ENCODE measurements at regions not wholly inside any gene's neighbourhood (a gene's known extent, or its start where the extent isn't known, plus 50 kb on each side); places are given as distances from the start of the nearest gene placed in this dataset.
"Not testable (repeated sequence)": the region's sequence is repeated elsewhere in the genome, so short reads cannot be mapped to it uniquely, and the experiment has no call there.

DNA sequence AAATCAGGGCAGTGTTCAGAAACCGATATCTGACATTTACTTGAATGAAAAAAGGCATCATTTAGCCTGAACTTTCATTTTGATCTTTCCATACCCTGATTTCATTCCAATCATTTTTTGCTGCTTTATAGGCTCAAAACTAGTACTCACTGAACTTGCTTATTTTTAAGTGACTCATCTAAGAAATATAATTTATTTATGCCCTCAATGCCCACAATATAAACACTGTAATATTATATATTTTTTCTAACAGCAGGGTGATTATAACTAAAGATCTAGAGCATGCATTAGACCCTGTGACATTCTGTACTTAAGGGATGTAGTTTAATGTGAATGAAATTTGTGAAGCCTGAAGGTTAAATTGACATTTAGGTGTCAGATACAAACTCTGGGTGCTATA lies 446.1 kb upstream of the CDH10 start:
- DNase-seq (ENCODE audit: low spot score) = no peak
- intact Hi-C loops (cut with DNase I) = no loop called here

DNA sequence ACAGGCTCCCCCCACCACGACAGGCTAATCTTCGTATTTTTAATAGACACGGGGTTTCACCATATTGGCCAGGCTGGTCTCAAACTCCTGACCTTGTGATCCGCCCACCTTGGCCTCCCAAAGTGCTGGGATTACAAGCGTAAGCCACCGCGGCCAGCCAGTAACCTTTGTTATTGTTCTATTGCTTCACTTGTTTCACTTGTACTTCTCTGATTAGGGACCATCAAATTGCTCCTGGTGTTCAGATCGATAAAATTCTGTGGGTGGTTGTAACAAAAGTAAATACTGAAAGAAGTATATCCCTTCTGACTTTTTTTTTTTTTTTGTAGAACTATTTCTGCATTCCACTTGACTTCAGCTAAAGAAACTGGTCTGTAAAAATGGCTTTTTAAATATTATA lies 445.5 kb upstream of the CDH10 start:
- intact Hi-C loops (cut with DNase I) = no loop called here
- DNase-seq (ENCODE audit: low spot score) = no peak

GRCh38 chr5:25088689-25089088 lies 443.9 kb upstream of the CDH10 start:
- DNase-seq (ENCODE audit: low spot score); intact Hi-C loops (cut with DNase I): not testable (repeated sequence)

GRCh38 chr5:25083261-25083660 lies 438.5 kb upstream of the CDH10 start:
- intact Hi-C loops (cut with DNase I); DNase-seq (ENCODE audit: low spot score): not testable (repeated sequence)

- DNase-seq (ENCODE audit: low spot score) = no peak
- intact Hi-C loops (cut with DNase I) = no loop called here
Observed at GRCh38 chr5:25066239-25066638, 421.5 kb upstream of the CDH10 start.

- no peak for DNase-seq (ENCODE audit: low spot score)
- intact Hi-C loops (cut with DNase I) = no loop called here
Observed at GRCh38 chr5:25064306-25064705, 419.5 kb upstream of the CDH10 start.

- intact Hi-C loops (cut with DNase I) = no loop called here
- DNase-seq (ENCODE audit: low spot score) = no peak
Observed at GRCh38 chr5:25060575-25060974, 415.8 kb upstream of the CDH10 start.

- intact Hi-C loops (cut with DNase I) = no loop called here
- DNase-seq (ENCODE audit: low spot score) = no peak
Observed at GRCh38 chr5:25056836-25057235, 412.1 kb upstream of the CDH10 start.

GRCh38 chr5:25033658-25034057 lies 388.9 kb upstream of the CDH10 start:
- no peak for DNase-seq (ENCODE audit: low spot score)
- intact Hi-C loops (cut with DNase I) = no loop called here

DNA sequence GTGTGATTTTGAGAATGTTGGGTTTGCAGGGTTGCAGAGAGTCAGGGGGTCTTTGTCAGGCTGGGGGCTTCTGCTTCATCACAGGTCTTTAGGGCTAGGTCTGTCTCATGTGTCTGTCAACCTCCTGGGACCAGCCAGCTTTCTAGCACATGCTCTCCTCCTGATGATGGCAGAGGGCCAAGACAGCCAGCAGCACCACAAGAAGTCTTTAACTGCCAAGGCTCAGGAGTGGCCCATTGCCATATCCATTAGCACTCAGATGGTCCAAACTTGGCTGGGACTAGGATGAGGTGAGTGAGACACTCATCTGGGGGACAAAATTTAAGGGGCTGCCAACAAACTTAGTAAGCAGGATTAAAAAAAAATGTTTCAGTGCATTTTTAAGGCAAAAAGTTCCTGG lies 384.2 kb upstream of the CDH10 start:
- no peak for DNase-seq (ENCODE audit: low spot score)
- intact Hi-C loops (cut with DNase I) = no loop called here

- DNase-seq (ENCODE audit: low spot score) = no peak
- intact Hi-C loops (cut with DNase I) = no loop called here
Observed at GRCh38 chr5:25027526-25027925, 382.7 kb upstream of the CDH10 start.

DNA sequence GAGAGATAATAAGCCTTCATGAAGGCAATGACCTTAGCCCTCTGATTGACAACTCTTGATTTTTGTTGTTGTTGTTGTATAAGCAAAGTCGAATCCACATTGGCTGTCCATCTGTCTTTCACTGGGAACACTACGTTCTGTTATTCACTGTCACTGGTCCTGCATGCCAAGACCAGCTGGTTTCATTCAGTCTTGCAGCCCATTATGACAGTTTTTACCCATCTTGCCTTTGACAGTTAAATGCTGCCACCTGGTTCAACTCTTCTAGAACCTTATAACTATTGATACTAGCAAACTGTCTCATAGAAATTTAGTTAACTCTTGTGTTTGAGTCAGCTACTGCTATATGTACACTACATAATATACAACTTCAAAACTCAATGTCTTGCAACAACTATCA lies 382.3 kb upstream of the CDH10 start:
- DNase-seq (ENCODE audit: low spot score) = no peak
- intact Hi-C loops (cut with DNase I) = no loop called here

- DNase-seq (ENCODE audit: low spot score) = no peak
- intact Hi-C loops (cut with DNase I) = no loop called here
Observed at GRCh38 chr5:25025831-25026230, 381.1 kb upstream of the CDH10 start.

- DNase-seq (ENCODE audit: low spot score) = no peak
- intact Hi-C loops (cut with DNase I) = no loop called here
Observed at GRCh38 chr5:25020454-25020853, 375.7 kb upstream of the CDH10 start.

GRCh38 chr5:25009063-25009462 lies 364.3 kb upstream of the CDH10 start:
- DNase-seq (ENCODE audit: low spot score) = no peak
- intact Hi-C loops (cut with DNase I) = no loop called here

GRCh38 chr5:25006734-25007133 lies 362.0 kb upstream of the CDH10 start:
- intact Hi-C loops (cut with DNase I) = no loop called here

DNA sequence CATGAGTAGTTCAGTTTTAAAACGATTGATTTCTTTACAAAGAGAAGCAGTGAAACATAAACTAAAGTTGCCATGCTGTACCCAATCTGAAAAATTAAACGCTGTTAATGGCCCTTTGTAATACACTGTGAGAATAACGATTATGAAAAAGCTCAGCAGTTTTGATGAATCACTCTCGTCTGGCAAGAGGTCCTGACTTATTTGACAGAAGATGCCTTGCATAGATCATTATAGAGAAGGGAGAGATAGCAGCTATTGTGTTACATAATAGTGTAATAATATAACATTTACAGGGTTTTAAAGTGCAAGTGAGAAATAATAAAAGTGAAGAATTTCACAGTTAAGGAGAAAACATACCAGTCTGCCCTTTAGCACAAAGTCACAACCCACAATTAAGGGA lies 361.5 kb upstream of the CDH10 start:
- intact Hi-C loops (cut with DNase I) = no loop called here
- DNase-seq (ENCODE audit: low spot score) = no peak

More at GRCh38 chr5:25006734-25007133, 362.0 kb upstream of the CDH10 start:
- no peak for DNase-seq (ENCODE audit: low spot score)

DNA sequence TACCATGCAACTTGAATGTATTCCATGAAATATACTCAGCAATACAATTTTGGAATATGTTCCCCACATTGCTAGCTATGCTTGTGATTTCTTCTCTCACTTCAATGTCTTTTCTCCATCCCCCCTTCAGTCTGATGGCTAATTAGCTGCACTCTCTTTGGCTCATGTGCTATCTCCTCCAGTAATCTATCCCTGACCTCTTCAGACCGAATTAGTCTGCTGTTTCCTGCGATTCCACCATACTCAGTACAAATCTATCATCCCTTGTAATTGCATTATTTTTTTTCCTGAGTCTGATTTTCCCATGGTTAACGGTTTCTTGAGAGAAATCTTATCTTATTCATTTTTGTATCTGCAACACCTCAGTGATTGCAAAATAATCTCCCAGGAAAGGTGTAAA lies 360.7 kb upstream of the CDH10 start:
- intact Hi-C loops (cut with DNase I) = no loop called here
- no peak for DNase-seq (ENCODE audit: low spot score)

- DNase-seq (ENCODE audit: low spot score) = no peak
- intact Hi-C loops (cut with DNase I) = no loop called here
Observed at GRCh38 chr5:25002371-25002770, 357.6 kb upstream of the CDH10 start.

DNA sequence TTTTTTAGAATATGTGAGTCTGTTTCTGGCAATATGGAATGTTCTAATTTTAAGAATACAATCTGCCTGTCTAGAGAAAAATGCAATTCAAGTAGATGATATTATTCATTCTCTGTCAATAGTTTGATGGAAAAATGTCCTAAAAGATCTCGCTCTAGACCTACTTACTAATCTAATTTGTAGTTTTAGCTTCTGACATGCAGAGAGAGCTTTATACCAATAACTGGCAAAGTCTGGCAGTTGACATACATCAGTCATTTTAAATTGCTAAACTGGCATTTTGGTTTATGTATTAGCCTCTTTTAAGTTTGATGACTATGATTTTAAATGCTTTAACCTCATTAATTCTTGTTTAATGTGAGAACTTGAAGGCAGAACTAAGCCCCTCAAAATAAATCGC lies 355.0 kb upstream of the CDH10 start:
- intact Hi-C loops (cut with DNase I) = no loop called here
- no peak for DNase-seq (ENCODE audit: low spot score)

DNA sequence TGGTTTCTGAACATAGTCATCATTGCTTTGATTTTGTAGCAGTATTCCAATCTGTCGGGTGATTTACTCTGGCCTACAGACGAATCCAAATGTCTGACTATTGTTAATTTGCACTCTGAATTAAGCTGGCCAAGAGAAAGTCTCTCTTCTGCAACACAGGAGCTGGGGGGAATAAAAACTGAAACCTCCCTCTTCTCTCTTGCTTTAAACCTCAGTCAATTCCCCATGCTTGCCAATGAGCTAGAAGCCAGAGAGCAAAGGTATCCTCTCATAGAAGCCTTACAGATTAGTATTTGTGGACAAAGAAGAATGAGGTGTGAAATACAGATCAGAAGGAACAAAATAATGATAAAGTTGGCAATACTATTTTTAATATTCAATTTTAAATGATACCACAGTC lies 353.9 kb upstream of the CDH10 start:
- intact Hi-C loops (cut with DNase I) = no loop called here
- no peak for DNase-seq (ENCODE audit: low spot score)

GRCh38 chr5:24986326-24986725 lies 341.5 kb upstream of the CDH10 start:
- intact Hi-C loops (cut with DNase I) = no loop called here
- no peak for DNase-seq (ENCODE audit: low spot score)
